ENCODE measurements at regions not wholly inside any gene's neighbourhood (a gene's known extent, or its start where the extent isn't known, plus 50 kb on each side); places are given as distances from the start of the nearest gene placed in this dataset.

- Histone ChIP-seq H3K9me3 (ENCODE audit: low read depth) (no peaks in the 10 kb centered on the region), H3K27ac (no peak overlapping the region), H3K79me2 (no peaks in the 10 kb centered on the region), H3K4me3 (no peak overlapping the region), H3K9me2 (replicated peaks; ENCODE audit: insufficient read depth) (no peaks in the 10 kb centered on the region), H3K27me3 (no peaks in the 10 kb centered on the region), H3K4me2 (no peak overlapping the region), H3K36me3 (replicated peaks; ENCODE audit: insufficient read depth, low read depth) (no peaks in the 10 kb centered on the region), H3K4me1 (ENCODE audit: insufficient read depth) (no peaks in the 10 kb centered on the region), H2AFZ (no peak overlapping the region), H4K20me1 (ENCODE audit: insufficient read depth, poor library complexity, severe bottlenecking) (no peaks in the 10 kb centered on the region)
- DNase-seq (ENCODE audit: low spot score): no peak
- WGBS (ENCODE audit: low lambda C conversion rate, missing lambda C conversion rate): 89% methylated on average over 2 of the region's 2 CpGs
- TF ChIP-seq CTCF (IDR thresholded peaks at IDR 0.05; ENCODE audit: poor library complexity): no peak
- no peak for TF ChIP-seq EZH2 (IDR thresholded peaks at IDR 0.05; ENCODE audit: borderline replicate concordance)
- no peak for TF ChIP-seq EZH2phosphoT487 (IDR thresholded peaks at IDR 0.05; ENCODE audit: low read depth, severe bottlenecking, unreplicated experiment)
Measured at GRCh38 chr12:102616692-102617091, 136.3 kb upstream of the IGF1 start.

GRCh38 chr12:102611995-102612394, 131.6 kb upstream of the IGF1 start:
- H3K4me2 ChIP-seq: no peak overlapping the region
- no peak overlapping the region for H3K27ac ChIP-seq
- H4K20me1 ChIP-seq (ENCODE audit: insufficient read depth, poor library complexity, severe bottlenecking): no peaks in the 10 kb centered on the region
- H3K4me3 ChIP-seq: no peak overlapping the region
- no peak for DNase-seq (ENCODE audit: low spot score)
- no peaks in the 10 kb centered on the region for H3K9me2 ChIP-seq (replicated peaks; ENCODE audit: insufficient read depth)
- no peaks in the 10 kb centered on the region for H3K79me2 ChIP-seq
- H3K9me3 ChIP-seq (ENCODE audit: low read depth): no peaks in the 10 kb centered on the region
- no peaks in the 10 kb centered on the region for H3K36me3 ChIP-seq (replicated peaks; ENCODE audit: insufficient read depth, low read depth)
- H2AFZ ChIP-seq: no peak overlapping the region
- no peak for TF ChIP-seq CTCF (IDR thresholded peaks at IDR 0.05; ENCODE audit: poor library complexity)
- TF ChIP-seq EZH2 (IDR thresholded peaks at IDR 0.05; ENCODE audit: borderline replicate concordance): no peak
- no peak for TF ChIP-seq EZH2phosphoT487 (IDR thresholded peaks at IDR 0.05; ENCODE audit: low read depth, severe bottlenecking, unreplicated experiment)
- H3K27me3 ChIP-seq: no peaks in the 10 kb centered on the region
- no peaks in the 10 kb centered on the region for H3K4me1 ChIP-seq (ENCODE audit: insufficient read depth)
- WGBS (ENCODE audit: low lambda C conversion rate, missing lambda C conversion rate): 55% methylated on average over 1 of the region's 1 CpG

- no peak for TF ChIP-seq EZH2 (IDR thresholded peaks at IDR 0.05; ENCODE audit: borderline replicate concordance)
- TF ChIP-seq EZH2phosphoT487 (IDR thresholded peaks at IDR 0.05; ENCODE audit: low read depth, severe bottlenecking, unreplicated experiment): no peak
- no peak for TF ChIP-seq CTCF (IDR thresholded peaks at IDR 0.05; ENCODE audit: poor library complexity)
- Histone ChIP-seq H3K9me3 (ENCODE audit: low read depth) (no peaks in the 10 kb centered on the region), H3K4me1 (ENCODE audit: insufficient read depth) (no peaks in the 10 kb centered on the region), H3K79me2 (no peaks in the 10 kb centered on the region), H4K20me1 (ENCODE audit: insufficient read depth, poor library complexity, severe bottlenecking) (no peaks in the 10 kb centered on the region), H2AFZ (no peak overlapping the region), H3K9me2 (replicated peaks; ENCODE audit: insufficient read depth) (no peaks in the 10 kb centered on the region), H3K27ac (no peak overlapping the region), H3K4me2 (no peak overlapping the region), H3K27me3 (no peaks in the 10 kb centered on the region), H3K36me3 (replicated peaks; ENCODE audit: insufficient read depth, low read depth) (no peaks in the 10 kb centered on the region), H3K4me3 (no peak overlapping the region)
- 96% methylated on average over 1 of the region's 1 CpG for WGBS (ENCODE audit: low lambda C conversion rate, missing lambda C conversion rate)
- DNase-seq (ENCODE audit: low spot score): no peak
Measured at GRCh38 chr12:102609996-102610395, 129.6 kb upstream of the IGF1 start.

GRCh38 chr12:102603021-102603420, 122.7 kb upstream of the IGF1 start:
- Histone ChIP-seq H3K4me1 (ENCODE audit: insufficient read depth) (no peaks in the 10 kb centered on the region), H3K27ac (no peak overlapping the region), H3K79me2 (no peaks in the 10 kb centered on the region), H3K4me2 (no peak overlapping the region), H4K20me1 (ENCODE audit: insufficient read depth, poor library complexity, severe bottlenecking) (no peaks in the 10 kb centered on the region), H3K36me3 (replicated peaks; ENCODE audit: insufficient read depth, low read depth) (no peaks in the 10 kb centered on the region), H3K4me3 (no peak overlapping the region), H3K9me2 (replicated peaks; ENCODE audit: insufficient read depth) (no peaks in the 10 kb centered on the region), H3K27me3 (no peaks in the 10 kb centered on the region), H2AFZ (no peak overlapping the region), H3K9me3 (ENCODE audit: low read depth) (no peaks in the 10 kb centered on the region)
- no peak for DNase-seq (ENCODE audit: low spot score)
- TF ChIP-seq CTCF (IDR thresholded peaks at IDR 0.05; ENCODE audit: poor library complexity): no peak
- TF ChIP-seq EZH2phosphoT487 (IDR thresholded peaks at IDR 0.05; ENCODE audit: low read depth, severe bottlenecking, unreplicated experiment): no peak
- TF ChIP-seq EZH2 (IDR thresholded peaks at IDR 0.05; ENCODE audit: borderline replicate concordance): no peak
- 75% methylated on average over 2 of the region's 2 CpGs for WGBS (ENCODE audit: low lambda C conversion rate, missing lambda C conversion rate)

Data from hepatocyte (in vitro differentiated cells).